K562 (cell line): ENCODE measurements at regions not wholly inside any gene's neighbourhood (a gene's known extent, or its start where the extent isn't known, plus 50 kb on each side); places are given as distances from the start of the nearest gene placed in this dataset.

Source experiments
- ATAC-seq: fragments of 200-7000 bp; cut with Tn5 transposase; 3 replicates; pipeline ENCODE4 v1.9.1; 2020; ENCODE audit warnings: moderate library complexity
- BruUV-seq: library from RNA; stranded (reverse); fragments of 400-500 nt; replicated peaks from 2 replicates; lab custom pipeline; 2021; lab: Mats Ljungman, UMichigan
- CTCF ChIA-PET: fragments of 300-600 bp; formaldehyde crosslinking; extraction: SDS; loops from one replicate; lab custom pipeline; 2021; ENCODE audit warnings: low intra/inter-chr PET ratio; lab: Yijun Ruan, JAX
- POLR2A ChIA-PET: fragments of 300-600, 350-650 bp; sonication (Branson Sonifier 250); formaldehyde crosslinking; extraction: SDS; loops from one replicate; lab custom pipeline; 2021; ENCODE audit warnings: antibody characterized with exemption, inconsistent platforms; lab: Yijun Ruan, JAX
- DNase-seq, 4 experiments: peaks; one replicate each; pipeline versions ENCODE4 v3.0.0 to v3.0.0-alpha.2; 2011 to 2018; ENCODE audit warnings: low spot score in 3 of 4, mixed read lengths in 3 of 4; ENCODE audit errors: extremely low read depth in 1 of 4
- FAIRE-seq: peaks from 2 replicates; lab custom pipeline; 2011; peaks lifted over from hg19 to GRCh38; lab: Jason Lieb, UNC
- H2AFZ ChIP-seq: 2 replicates; pipeline ENCODE4 v1.6.0; 2011; ENCODE audit warnings: low read depth, low read length, control low read depth, inconsistent platforms
- H3K27ac ChIP-seq: fragments of 200-600 bp; 3 replicates; pipeline ENCODE4 v1.8.0; 2011; ENCODE audit warnings: low read depth, mild to moderate bottlenecking, control low read depth, inconsistent platforms, low read length, moderate library complexity, mixed read lengths; ENCODE audit errors: extremely low read depth
- H3K27me3 ChIP-seq, 2 experiments: fragments of 300-600 bp in 1 of 2; 2 replicates in 1 of 2; 3 replicates in 1 of 2; pipeline versions ENCODE4 v1.6.0 to v1.8.0; 2011; ENCODE audit warnings: inconsistent platforms in 2 of 2, low read length in 2 of 2, mild to moderate bottlenecking in 1 of 2, mixed read lengths in 1 of 2, moderate library complexity in 1 of 2; ENCODE audit not compliant: control insufficient read depth in 2 of 2, insufficient read depth in 2 of 2
- H3K36me3 ChIP-seq: fragments of 300-600 bp; 3 replicates; pipeline ENCODE4 v1.8.0; 2011; ENCODE audit warnings: mild to moderate bottlenecking, low read length, inconsistent platforms; ENCODE audit not compliant: control insufficient read depth, insufficient read depth
- H3K4me1 ChIP-seq, 2 experiments: fragments of 200-600 bp in 1 of 2; replicated peaks in 1 of 2; 2 replicates in 1 of 2; 3 replicates in 1 of 2; pipeline versions ENCODE4 v1.5.1 to v1.8.0; 2011; ENCODE audit warnings: inconsistent platforms in 2 of 2, low read length in 2 of 2, mild to moderate bottlenecking in 1 of 2, mixed read lengths in 1 of 2, moderate library complexity in 1 of 2; ENCODE audit not compliant: control insufficient read depth in 2 of 2, insufficient read depth in 2 of 2
- H3K4me2 ChIP-seq: 2 replicates; pipeline ENCODE4 v1.6.1; 2011; ENCODE audit warnings: low read length, control low read depth, inconsistent platforms, mixed read lengths; ENCODE audit not compliant: insufficient read depth
- H3K4me3 ChIP-seq: fragments of 200-600 bp; sonication (generic), shearing (Covaris generic); 2 replicates; pipeline ENCODE4 v1.5.1; 2016; ENCODE audit warnings: control low read depth, inconsistent platforms
- H3K79me2 ChIP-seq: fragments of 200-600 bp; 3 replicates; pipeline ENCODE4 v1.8.0; 2011; ENCODE audit warnings: low read length, inconsistent platforms; ENCODE audit not compliant: control insufficient read depth, insufficient read depth
- H3K9ac ChIP-seq, 2 experiments: 2 replicates each; pipeline versions ENCODE4 v1.6.0 to v1.6.1; 2011; ENCODE audit warnings: low read depth in 2 of 2, low read length in 2 of 2, control low read depth in 1 of 2, inconsistent platforms in 1 of 2, mild to moderate bottlenecking in 1 of 2, mixed read lengths in 1 of 2; ENCODE audit not compliant: insufficient read depth in 1 of 2
- H3K9me1 ChIP-seq: one replicate; pipeline ENCODE4 v1.6.0; 2011; ENCODE audit warnings: inconsistent platforms, mild to moderate bottlenecking, low read length, moderate library complexity; ENCODE audit not compliant: control insufficient read depth, insufficient read depth
- H3K9me3 ChIP-seq: replicated peaks from 2 replicates; pipeline ENCODE4 v1.5.1; 2011; ENCODE audit warnings: low read depth, low read length, inconsistent platforms; ENCODE audit not compliant: control insufficient read depth, insufficient read depth
- H4K20me1 ChIP-seq: replicated peaks from 2 replicates; pipeline ENCODE4 v1.6.1; 2011; ENCODE audit warnings: low read length, inconsistent platforms, mixed read lengths; ENCODE audit not compliant: control insufficient read depth, insufficient read depth
- GTF2F1 ChIP-seq: IDR thresholded peaks from 2 replicates; pipeline ENCODE4 v1.6.1; 2011; ENCODE audit warnings: low read depth, low read length, improper control_type of control experiment
- HIVEP1 ChIP-seq: fragments of 250-450 bp; sonication (Bioruptor Pico); IDR thresholded peaks from 2 replicates; pipeline ENCODE4 v1.4.0; 2020; ENCODE audit warnings: mild to moderate bottlenecking
- NCOR1 ChIP-seq: fragments of 450-650 bp; IDR thresholded peaks from 2 replicates; pipeline ENCODE4 v1.6.1; 2016; ENCODE audit warnings: mild to moderate bottlenecking, moderate library complexity
- NFYB ChIP-seq: IDR thresholded peaks from 2 replicates; pipeline ENCODE4 v1.6.1; 2011; ENCODE audit warnings: mild to moderate bottlenecking, moderate library complexity; ENCODE audit not compliant: insufficient read length; ENCODE audit errors: extremely low read depth
- NR4A1 ChIP-seq, 2 experiments: fragments of 250-450 bp in 1 of 2; fragments of 450-650 bp in 1 of 2; sonication (Bioruptor Pico) in 1 of 2; IDR thresholded peaks; 2 replicates each; pipeline versions ENCODE4 v1.4.0 to v1.6.1; 2016 to 2020; ENCODE audit warnings: mild to moderate bottlenecking in 2 of 2, missing compliant biosample characterization in 1 of 2, missing genetic modification characterization in 1 of 2, moderate library complexity in 1 of 2
- SRSF7 ChIP-seq: fragments of 200-400 bp; formaldehyde crosslinking; optimal IDR thresholded peaks from 2 replicates; pipeline ENCODE3; 2017; ENCODE audit warnings: mild to moderate bottlenecking, low read depth, low read length
- XRCC3 ChIP-seq: fragments of 450-650 bp; IDR thresholded peaks from 2 replicates; pipeline ENCODE4 v1.6.1; 2017; ENCODE audit warnings: mild to moderate bottlenecking, moderate library complexity
- ZNF57 ChIP-seq: fragments of 450-650 bp; formaldehyde crosslinking; IDR thresholded peaks from 2 replicates; pipeline ENCODE4 v1.4.0; 2020; ENCODE audit warnings: mild to moderate bottlenecking, moderate library complexity
- WGBS: fragments of 100-300 bp; shearing (Covaris generic); methylation state at CpG from one replicate; pipeline ENCODE4 v1.1.6; 2016; ENCODE audit warnings: low coverage, mixed read lengths; ENCODE audit not compliant: insufficient coverage; ENCODE audit errors: missing lambda C conversion rate; 5-methylcytosine and 5-hydroxymethylcytosine counted together
- in situ Hi-C: fragments of 300-500 bp; cut with MboI; formaldehyde crosslinking; loops from 4 replicates; pipeline ENCODE4 v1.15.0; 2018; ENCODE audit warnings: inconsistent platforms, mixed read lengths
- intact Hi-C: fragments of 100-400 bp; cut with micrococcal nuclease; formaldehyde crosslinking; loops from 2 replicates; pipeline ENCODE4 v1.14.2; 2022
- TF ChIP-seq, protein P1 (sequence below): fragments of 450-650 bp; IDR thresholded peaks from 2 replicates; pipeline ENCODE4 v1.7.1; 2018; ENCODE audit warnings: mild to moderate bottlenecking, low read depth; ENCODE audit not compliant: partially characterized antibody
- TF ChIP-seq, protein P2 (sequence below): fragments of 250-450 bp; sonication (Bioruptor Pico); IDR thresholded peaks from 2 replicates; pipeline ENCODE4 v1.4.0; 2020; ENCODE audit warnings: mild to moderate bottlenecking, moderate library complexity

DNA sequence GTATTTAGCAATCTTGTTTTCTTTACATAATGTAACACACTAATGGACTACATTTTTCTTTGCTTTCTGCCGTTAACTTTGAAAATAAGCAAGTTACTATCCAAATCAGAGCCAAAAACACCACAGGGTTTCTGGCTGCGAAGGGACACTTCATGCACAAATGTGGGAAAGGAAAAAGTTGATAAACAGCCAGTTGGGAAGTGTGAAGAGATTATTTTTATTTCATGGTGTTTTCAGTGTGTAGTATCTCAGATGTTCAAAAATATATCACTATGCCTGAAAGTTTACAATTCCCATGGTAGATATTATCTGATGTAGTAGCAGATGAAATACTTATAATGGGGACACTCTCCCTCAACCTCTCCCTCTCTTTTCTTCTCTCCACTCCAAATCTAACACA is 135.3 kb downstream of the CETN3 start:
- H3K9me3 ChIP-seq: no peaks in the 10 kb centered on the region
- POLR2A ChIA-PET: no interaction called here
- intact Hi-C loops: no loop called here
- H3K9me1 ChIP-seq: no peaks in the 10 kb centered on the region
- H3K36me3 ChIP-seq: no peaks in the 10 kb centered on the region
- FAIRE-seq (no peak), DNase-seq (no peak), ATAC-seq (no peak)
- no peaks in the 10 kb centered on the region for H4K20me1 ChIP-seq
- CTCF ChIA-PET: no interaction called here
- H2AFZ ChIP-seq: no peak overlapping the region
- H3K4me3 ChIP-seq: no peak overlapping the region
- in situ Hi-C loops: loop anchor here (25.0 kb wide), 1 partner anchor 1562 kb away; no protein-coding TSS in a partner anchor
- no peak overlapping the region for H3K4me2 ChIP-seq
- H3K27ac ChIP-seq: no peak overlapping the region
- no peak for TF ChIP-seq ZNF57 (CRISPR knock-in tag)
- TF ChIP-seq NCOR1: no peak
- H3K9ac ChIP-seq: no peak overlapping the region
- H3K4me1 ChIP-seq: no peaks in the 10 kb centered on the region
- no peaks in the 10 kb centered on the region for H3K79me2 ChIP-seq
- 4% methylated on average over 2 of the region's 2 CpGs for WGBS
- BruUV-seq: no TSS peak
- no peaks in the 10 kb centered on the region for H3K27me3 ChIP-seq

DNA sequence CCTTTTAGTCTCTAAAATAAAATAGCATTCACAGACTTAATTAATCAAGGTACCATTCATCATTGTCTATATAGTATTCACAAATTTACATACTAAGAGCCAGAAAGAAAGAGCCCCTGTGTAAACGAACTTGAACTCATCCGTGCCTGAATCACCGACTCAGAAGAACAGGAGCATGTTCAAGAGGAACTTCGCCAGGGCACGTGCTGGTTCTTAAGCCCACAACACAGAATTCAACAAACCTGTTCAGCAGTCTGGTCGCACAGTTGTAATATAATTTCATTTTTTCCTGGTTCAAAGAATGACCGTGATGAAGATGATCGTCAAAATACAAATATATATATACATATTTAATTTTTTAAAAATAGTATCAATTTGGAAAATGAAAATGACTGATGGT is 141.9 kb downstream of the CETN3 start:
- no peak for ATAC-seq
- in situ Hi-C loops: loop anchor here (25.0 kb wide), 1 partner anchor 1555 kb away; no protein-coding TSS in a partner anchor
- no peak for TF ChIP-seq HIVEP1 (CRISPR knock-in tag)
- TF ChIP-seq NFYB: no peak
- TF ChIP-seq NR4A1 (CRISPR knock-in tag; IDR thresholded peaks at IDR 0.05): no peak
- no peak for TF ChIP-seq NR4A1 (tag; IDR thresholded peaks at IDR 0.05)
- TF ChIP-seq SRSF7: no peak
- TF ChIP-seq, protein P1, sequence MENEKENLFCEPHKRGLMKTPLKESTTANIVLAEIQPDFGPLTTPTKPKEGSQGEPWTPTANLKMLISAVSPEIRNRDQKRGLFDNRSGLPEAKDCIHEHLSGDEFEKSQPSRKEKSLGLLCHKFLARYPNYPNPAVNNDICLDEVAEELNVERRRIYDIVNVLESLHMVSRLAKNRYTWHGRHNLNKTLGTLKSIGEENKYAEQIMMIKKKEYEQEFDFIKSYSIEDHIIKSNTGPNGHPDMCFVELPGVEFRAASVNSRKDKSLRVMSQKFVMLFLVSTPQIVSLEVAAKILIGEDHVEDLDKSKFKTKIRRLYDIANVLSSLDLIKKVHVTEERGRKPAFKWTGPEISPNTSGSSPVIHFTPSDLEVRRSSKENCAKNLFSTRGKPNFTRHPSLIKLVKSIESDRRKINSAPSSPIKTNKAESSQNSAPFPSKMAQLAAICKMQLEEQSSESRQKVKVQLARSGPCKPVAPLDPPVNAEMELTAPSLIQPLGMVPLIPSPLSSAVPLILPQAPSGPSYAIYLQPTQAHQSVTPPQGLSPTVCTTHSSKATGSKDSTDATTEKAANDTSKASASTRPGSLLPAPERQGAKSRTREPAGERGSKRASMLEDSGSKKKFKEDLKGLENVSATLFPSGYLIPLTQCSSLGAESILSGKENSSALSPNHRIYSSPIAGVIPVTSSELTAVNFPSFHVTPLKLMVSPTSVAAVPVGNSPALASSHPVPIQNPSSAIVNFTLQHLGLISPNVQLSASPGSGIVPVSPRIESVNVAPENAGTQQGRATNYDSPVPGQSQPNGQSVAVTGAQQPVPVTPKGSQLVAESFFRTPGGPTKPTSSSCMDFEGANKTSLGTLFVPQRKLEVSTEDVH: no peak
- TF ChIP-seq GTF2F1: no peak
- no peak for TF ChIP-seq XRCC3
- TF ChIP-seq, protein P2, sequence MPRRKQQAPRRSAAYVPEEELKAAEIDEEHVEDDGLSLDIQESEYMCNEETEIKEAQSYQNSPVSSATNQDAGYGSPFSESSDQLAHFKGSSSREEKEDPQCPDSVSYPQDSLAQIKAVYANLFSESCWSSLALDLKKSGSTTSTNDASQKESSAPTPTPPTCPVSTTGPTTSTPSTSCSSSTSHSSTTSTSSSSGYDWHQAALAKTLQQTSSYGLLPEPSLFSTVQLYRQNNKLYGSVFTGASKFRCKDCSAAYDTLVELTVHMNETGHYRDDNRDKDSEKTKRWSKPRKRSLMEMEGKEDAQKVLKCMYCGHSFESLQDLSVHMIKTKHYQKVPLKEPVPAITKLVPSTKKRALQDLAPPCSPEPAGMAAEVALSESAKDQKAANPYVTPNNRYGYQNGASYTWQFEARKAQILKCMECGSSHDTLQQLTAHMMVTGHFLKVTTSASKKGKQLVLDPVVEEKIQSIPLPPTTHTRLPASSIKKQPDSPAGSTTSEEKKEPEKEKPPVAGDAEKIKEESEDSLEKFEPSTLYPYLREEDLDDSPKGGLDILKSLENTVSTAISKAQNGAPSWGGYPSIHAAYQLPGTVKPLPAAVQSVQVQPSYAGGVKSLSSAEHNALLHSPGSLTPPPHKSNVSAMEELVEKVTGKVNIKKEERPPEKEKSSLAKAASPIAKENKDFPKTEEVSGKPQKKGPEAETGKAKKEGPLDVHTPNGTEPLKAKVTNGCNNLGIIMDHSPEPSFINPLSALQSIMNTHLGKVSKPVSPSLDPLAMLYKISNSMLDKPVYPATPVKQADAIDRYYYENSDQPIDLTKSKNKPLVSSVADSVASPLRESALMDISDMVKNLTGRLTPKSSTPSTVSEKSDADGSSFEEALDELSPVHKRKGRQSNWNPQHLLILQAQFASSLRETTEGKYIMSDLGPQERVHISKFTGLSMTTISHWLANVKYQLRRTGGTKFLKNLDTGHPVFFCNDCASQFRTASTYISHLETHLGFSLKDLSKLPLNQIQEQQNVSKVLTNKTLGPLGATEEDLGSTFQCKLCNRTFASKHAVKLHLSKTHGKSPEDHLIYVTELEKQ (CRISPR knock-in tag): no peak

More for the DNA sequence above, 141.9 kb downstream of the CETN3 start:
- ChIA-PET CTCF (interaction anchor here (2.4 kb wide), 1 partner anchor 1538 kb away, joined by 5 read pairs; no protein-coding TSS in a partner anchor), POLR2A (interaction anchor here (0.8 kb wide), 1 partner anchor 23 kb away, joined by 3 read pairs; no protein-coding TSS in a partner anchor)
- Histone ChIP-seq H3K79me2 (no peaks in the 10 kb centered on the region), H3K9ac (no peak overlapping the region), H3K9me1 (no peaks in the 10 kb centered on the region), H4K20me1 (no peaks in the 10 kb centered on the region), H3K4me2 (no peak overlapping the region), H3K4me3 (no peak overlapping the region), H3K4me1 (no peaks in the 10 kb centered on the region), H2AFZ (no peak overlapping the region), H3K36me3 (no peaks in the 10 kb centered on the region), H3K27ac (no peak overlapping the region), H3K9me3 (no peaks in the 10 kb centered on the region), H3K27me3 (no peaks in the 10 kb centered on the region; a peak in 1 of 5 replicates)
- intact Hi-C loops: loop anchor here (5.0 kb wide), 3 partner anchors 120 to 515 kb away; no protein-coding TSS in a partner anchor
- FAIRE-seq (no peak), DNase-seq (no peak)
- BruUV-seq: no TSS peak
- WGBS: 1% methylated on average over 8 of the region's 8 CpGs
